ENCODE measurements at regions not wholly inside any gene's neighbourhood (a gene's known extent, or its start where the extent isn't known, plus 50 kb on each side); places are given as distances from the start of the nearest gene placed in this dataset.

DNA sequence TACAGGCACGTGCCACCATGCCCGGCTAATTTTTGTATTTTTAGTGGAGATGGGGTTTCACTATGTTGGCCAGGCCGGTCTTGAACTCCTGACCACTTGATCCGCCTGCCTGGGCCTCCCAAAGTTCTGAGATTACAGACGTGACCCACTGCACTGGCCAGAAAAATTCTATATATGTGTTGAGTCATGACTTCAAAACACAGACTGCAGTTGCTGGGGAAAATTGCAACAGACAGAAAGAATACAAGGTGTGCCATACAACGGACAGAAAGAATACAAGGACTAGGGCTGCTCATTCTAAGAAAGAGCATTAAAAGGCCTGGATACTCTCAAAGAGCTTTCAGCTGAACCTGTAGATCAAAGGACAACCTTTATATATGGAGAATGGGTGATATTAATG, 109.6 kb upstream of the ACSL4 start:
- no peak for DNase-seq (ENCODE audit: low read depth in 3 of 3, low spot score in 1 of 3)

DNA sequence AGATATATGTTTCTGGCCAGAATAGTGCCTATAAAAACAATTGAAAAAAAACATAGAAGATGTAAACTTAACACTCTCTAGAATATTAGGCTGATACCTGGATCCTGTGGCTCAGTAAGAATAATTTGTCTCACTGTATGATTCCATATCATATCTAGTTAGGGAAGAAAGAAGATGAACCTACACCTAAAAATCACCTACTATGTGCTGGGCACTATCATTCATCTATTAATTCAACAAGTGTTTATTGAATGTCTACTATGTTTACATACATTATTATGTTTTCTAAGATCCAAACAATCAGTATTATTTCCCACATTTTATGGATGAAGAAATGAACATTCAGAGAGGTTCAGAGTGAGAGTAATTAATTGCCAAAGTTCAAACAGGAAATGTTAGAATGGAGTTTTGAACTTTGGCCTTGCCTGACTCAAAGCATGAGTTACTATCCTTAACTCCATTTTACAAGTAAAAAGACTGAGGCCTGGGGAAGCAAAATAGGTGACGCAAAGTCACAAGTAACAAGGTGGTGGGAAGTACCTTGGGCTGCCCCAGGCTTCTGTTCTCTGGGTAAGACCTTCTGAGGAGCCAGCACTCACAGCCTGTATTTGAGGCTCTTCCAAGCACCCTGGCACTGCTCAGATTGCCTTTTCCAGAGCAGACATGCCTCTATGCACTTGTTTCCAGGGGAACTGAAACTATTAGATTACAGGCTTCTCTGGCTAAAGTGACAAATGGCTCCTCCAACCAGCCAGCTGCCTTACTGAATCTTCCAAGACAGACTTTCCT, 111.1 kb upstream of the ACSL4 start:
- DNase-seq (ENCODE audit: low read depth in 3 of 3, low spot score in 1 of 3): no peak

DNA sequence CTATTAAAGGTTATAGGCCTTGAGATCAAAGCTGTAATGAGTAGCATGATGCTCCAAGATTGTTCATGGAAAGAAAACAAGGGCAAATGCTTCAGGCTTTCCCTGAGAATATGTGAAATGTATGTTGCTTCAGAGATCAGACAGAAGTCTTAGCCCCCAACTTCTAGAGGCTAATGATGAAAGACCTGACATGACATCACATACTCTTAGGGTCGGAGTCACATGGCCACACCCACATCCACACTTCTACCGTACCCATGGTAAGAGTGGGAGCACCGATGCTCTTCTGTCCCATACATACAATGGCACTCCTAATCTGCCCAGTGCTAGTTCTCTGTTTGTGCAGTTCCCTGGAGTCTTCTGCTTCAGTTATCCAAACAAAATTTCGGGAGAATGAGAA, 111.9 kb upstream of the ACSL4 start:
- no peak for DNase-seq (ENCODE audit: low read depth in 3 of 3, low spot score in 1 of 3)

DNA sequence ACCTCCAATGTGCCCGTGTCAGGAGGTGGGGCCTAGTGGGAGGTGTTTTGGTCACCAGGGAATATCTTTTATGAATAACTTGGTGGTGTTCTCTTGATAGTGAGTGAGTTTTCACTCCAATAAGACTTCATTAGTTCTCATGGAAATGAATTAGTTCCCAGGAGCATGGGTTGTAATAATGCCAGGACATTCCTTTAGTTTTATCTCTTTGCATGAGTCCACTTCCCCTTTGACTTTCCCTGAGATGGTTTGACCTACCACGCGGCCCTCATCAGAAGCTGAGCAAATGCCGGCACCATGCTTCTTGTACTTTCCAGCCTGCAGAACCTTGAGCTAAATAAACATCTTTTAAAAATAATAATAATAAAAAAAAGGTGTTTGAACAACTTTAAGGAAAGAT, 112.9 kb upstream of the ACSL4 start:
- DNase-seq (ENCODE audit: low read depth in 3 of 3, low spot score in 1 of 3): no peak

DNA sequence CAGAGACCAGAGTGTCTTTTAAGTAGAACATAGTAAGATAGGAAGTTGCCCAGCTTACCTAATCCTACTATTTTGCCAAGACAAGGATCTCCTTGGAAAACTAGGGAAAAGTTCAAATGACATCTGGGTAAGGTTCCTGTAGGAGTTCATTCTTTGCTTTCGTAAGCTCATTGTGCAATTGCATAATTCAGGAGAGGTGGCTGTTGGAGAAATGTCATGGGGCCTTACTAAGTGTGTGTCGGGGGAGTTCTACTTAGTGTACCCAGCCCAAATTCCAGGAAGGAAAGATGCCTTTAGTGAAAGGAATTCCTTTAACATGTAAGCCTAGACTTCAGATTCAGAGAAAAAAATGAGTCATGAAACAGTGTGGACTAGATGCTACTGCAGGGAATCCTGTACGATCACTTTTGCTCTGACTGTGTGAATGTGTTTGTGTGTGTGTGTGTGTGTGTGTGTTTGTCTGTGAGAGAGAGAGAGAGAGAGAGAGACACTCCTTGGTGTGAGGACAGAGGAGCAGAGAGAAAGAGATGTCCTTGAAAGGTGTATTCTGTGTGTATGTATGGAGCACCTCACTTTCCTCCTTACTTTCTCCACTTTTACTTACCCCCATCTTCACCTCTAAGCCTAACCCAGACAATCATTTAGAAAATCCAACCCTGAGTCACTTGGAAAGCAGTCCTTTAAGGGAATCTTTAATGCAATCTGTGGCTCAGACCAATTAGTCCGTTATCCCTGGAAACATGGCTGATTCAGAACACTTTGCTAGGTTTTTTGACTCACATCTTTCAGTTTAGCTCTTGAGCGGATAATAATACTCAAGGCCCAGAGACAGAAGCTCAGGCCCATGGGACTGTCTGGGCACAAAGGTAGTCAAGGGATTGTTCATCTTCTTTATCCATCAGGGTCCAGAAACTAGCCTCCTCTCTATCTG, 114.5 kb upstream of the ACSL4 start:
- DNase-seq (ENCODE audit: low read depth in 3 of 3, low spot score in 1 of 3): no peak

DNA sequence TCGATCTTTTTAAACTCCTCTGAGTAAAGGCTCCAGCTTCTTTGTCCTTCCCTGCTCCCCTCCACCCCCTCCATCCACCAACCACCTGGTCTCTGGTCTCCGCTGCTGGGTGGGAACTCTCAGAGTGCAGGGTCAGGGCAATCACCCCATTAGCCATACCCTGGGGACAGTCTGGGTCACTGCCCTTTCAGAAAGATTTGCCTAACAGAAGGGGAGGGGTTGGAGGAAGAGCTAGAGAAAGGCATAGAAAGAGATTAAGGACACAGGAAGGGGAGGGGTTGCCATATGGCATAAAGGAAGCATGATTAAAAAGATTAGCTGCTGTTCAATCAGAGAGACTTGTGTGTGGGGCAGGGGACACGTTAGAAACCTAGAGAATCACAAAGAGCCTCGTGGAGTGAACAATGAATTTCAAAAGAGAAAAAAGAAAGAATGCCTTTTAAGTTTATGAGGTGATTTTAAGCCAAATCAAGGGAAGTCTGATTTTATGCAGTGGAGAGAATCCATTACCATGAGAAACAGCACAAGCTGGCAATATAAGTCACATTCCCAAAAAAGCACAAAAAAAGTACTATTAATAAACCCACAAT, 115.5 kb upstream of the ACSL4 start:
- DNase-seq (ENCODE audit: low read depth in 3 of 3, low spot score in 1 of 3): no peak

DNA sequence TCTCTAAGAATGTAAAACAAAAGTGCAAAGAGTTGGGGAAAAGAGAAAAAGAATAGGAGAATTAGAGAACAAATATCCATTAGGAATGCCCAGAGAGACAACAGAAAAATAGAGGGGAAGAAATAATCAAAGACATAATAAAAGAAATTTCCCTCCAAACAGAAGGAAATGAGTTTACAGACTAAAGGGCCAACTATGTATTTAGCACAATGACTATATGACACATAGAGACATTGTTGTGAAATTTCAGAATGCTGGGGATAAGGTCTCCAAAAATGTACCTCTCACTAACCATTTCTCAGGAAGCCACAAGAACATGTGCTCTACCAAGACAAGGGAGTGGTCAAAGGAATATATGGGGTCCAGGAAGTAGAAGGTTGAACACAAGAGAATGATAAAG, 121.0 kb upstream of the ACSL4 start:
- DNase-seq (ENCODE audit: low read depth in 3 of 3, low spot score in 1 of 3): no peak

DNA sequence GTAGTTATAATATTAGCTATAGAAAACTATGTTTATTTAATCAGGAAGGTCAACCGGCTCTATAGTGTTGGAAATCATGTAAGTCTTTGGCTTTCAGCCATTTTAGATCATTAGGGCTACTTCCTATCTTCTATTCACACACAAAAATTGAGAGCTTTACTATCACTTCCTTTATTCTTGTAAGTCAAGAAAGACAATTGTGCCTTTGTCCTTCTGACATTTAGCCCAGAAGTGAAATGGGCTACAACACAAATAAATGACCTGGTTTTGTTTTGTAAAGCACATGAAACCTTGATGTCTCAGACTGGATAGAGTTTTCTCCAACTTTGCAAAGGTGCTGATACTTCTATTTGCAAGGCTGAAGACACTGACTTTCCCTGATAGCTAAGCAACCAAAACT, 122.4 kb upstream of the ACSL4 start:
- DNase-seq (ENCODE audit: low read depth in 3 of 3, low spot score in 1 of 3): no peak

DNA sequence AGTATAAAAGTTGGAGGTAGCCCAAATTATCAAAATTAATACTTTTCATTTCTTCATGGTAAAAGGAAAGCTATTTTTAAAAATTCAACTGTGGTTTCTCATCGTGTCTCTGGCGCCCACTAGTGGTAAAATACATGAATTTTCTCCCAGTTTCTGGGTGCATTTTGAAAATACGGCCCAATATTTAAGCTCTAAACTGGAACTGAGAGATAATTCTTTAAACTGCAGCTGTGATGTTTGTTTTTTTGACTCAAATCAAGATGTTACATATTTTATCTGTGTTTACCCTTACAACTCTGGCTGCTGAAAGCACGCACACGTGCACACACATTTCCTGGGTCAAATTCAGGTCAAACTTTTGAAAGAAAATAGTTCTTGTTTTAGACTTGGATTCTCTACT, 123.9 kb upstream of the ACSL4 start:
- no peak for DNase-seq (ENCODE audit: low read depth in 3 of 3, low spot score in 1 of 3)

DNA sequence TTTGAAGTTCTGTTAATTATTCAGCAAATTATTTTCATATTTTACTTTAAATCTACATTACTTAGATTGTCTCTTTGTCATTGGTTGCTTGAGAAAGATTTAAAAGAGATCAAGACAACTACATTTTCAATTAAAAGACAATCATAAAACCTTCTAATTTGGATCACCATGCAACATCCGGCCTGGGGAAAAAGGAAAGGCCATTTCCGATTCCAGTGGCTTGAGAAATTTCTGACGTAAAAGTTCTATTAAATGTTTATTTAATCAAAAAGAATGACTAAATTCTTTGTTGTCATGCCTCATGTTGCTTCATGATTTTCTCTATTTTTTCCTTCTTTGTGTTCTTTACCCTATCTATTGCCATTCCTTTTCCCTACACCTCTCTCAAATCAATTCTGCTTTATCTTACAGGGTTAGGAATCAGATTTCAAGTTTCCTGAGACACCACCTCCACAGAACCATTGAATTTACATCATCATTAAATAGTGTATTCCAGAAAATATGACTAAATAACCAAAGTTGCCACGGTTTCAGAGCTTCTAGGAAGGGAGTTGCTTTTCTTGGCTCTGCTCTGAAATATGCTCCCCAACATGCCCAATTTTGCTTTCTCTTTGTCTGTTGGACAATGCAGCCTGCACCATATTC, 124.6 kb upstream of the ACSL4 start:
- no peak for DNase-seq (ENCODE audit: low read depth in 3 of 3, low spot score in 1 of 3)

DNA sequence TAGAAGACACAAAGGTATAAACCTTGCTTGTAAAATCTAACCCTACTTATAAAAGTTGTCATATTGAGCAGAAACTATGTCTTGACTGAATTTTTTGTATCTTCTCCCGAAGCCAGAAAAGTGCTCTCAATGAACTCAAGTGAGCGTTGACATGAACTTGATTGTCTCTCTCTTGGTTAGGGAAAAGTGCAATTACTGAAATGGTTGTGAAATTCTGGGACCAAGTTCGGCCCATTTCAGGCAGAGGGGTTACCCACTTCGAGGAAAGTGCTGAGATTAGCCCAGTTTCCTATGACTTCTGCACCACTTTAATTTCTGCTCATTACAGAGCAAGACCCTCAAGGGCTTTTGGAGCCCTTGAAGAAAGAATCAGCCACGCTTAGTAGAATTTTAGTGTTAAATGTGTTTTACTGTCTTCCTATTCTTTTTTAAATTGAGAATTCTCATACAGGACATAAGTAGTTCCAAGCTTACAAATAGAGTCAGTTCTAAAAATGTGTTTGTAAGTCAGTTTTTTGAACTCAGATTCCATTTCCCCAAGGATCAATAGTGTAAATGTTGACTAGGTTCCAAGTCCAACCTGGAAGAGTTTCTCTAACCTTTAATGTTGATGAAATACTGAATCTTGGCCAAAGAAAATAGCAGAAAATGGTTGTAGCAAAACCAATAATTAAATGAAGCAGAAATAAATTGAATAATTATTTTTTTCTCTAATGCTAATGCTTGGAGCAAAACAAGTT, 125.7 kb upstream of the ACSL4 start:
- DNase-seq (ENCODE audit: low read depth in 3 of 3, low spot score in 1 of 3): no peak

DNA sequence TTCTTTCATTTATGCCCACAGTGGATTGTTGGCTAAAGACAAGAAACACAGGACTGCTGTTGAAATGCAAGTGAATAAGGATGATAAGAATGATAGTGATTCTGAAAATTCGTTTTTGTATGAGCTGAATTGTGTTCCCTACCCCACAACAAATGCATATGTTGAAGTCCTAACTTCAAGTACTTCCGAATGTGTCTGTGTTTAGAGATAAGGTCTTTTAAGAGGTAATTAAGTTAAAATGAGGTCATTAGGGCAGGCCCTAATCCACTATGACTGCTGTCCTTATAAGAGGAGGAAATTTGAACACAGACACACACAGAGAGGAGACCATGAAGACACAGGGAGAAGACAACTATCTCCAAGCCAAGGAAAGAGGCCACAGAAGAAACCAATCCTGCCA, 126.6 kb upstream of the ACSL4 start:
- no peak for DNase-seq (ENCODE audit: low read depth in 3 of 3, low spot score in 1 of 3)

DNA sequence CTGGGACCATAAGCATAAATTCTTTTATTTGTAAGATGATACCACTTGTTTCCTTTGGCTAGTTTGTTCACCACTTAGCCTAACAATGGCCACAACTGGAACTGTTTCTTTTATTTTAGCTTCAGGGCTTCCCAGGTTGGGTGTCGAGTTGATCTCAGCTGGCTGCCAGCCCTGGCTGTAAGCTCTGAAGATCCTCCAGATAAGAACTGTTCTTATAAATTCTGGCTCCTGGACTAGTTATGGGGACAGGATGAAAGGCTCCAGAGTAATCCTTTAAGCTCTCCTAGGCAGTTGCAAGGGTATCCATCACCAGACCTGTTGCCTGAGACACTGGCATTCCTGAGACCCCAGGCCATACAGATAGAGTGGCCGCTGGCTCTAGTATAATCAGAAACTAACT, 129.4 kb upstream of the ACSL4 start:
- no peak for DNase-seq (ENCODE audit: low read depth in 3 of 3, low spot score in 1 of 3)

DNA sequence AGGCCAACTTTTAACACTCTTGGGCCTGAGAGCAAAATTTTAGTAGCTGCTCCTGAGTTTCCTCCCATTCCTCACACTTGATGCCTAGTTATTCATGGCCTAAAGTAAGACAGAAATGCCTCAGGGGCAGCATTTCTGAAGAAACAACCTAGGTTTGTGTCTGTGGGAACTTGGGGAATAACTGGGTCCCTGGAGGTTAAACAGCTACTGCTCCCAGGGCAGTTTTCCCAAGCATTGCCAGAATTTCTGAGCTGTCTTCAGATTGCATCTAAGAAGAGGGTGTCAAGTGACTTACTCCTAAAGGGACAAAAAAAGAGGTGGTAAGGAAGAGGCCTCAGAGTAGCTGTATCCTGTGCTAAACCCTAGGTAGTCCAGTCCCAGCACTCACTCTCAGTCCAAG, 130.8 kb upstream of the ACSL4 start:
- no peak for DNase-seq (ENCODE audit: low read depth in 3 of 3, low spot score in 1 of 3)

DNA sequence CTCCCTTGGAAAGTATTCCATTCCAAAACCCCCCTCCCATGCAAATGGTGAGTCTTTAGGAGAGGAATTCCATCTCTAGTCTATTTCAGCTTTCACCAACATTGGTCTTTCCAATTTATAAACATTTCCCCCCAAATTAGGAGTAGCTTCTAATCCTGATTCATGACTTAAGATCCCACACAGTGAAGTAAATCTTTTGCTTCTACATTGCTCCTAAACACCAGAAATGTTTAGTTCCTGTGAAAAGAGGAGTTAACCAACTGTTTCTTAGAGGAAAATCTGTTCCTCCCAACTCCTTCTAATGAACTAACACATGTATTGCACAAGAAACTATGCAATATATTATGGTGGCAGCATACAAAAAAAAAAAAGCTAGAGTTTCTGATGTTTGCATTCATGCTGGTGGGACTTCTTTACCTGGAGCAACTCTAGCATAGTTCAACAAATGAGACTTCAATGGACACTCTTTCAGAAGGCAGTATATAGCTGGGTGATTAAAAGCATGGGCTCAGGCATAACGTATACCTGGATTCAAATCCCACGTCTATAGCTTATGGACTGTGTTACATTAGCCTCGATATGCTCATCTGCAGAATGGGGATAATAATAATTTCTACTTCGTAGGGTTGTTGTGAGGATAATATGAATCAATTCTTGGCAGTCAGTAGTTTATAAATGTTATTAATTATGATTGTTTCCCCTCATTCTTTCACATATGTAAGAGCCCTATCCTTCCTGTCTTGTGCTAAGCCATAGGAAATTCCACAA, 131.6 kb upstream of the TMEM164 start:
- DNase-seq (ENCODE audit: low read depth in 3 of 3, low spot score in 1 of 3): no peak

DNA sequence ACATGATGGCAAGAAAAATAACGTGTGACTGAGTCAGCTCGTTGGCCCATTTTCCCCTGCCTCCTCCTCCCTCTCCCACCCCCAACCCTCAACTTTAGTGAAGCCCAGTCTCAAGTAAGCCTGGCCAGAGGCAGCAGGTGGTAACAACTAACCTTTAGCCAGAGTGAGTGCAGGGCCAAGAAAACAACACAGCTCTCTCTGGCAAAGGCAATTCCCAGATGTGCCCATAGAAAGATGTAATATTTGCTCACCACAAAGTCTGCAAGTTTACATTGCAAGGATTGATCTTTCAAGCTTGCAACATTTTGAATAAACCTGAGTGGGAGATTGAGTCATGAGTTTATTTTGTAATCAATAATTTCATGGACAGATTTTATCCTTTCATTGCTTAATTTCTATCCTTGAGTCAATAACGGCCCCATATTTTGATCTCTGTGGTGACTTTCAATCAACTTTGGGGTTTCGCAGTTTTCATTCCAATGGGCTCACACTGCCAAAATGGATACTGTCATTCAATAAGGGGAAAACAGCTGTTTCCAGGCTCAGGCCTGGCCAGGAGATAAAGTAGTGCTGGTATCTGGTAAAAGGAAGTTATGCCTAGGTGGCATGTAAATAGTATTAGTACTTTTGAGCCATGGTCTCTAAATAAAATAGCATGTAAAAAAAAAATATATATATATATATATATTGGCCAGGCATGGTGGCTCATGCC, 130.7 kb upstream of the TMEM164 start:
- DNase-seq (ENCODE audit: low read depth in 3 of 3, low spot score in 1 of 3): no peak

DNA sequence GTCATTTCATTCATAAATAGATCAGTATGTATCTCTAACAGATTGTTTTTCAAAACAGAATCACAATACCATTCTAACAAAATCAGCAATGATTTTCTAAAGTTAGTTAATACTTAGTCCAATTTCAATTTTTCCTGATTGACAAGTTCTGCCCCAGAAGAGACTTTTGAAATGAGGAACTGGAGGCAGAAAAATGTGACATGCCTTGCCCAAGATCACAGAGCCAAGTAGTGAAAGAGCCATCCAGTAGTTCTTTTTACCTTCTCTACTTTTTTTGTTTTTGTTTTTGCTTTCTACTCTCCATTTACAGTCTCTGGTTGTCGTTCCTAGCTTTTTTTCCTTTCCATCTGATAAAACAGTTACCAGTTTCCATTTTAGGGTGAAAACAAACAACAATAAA, 129.3 kb upstream of the TMEM164 start:
- no peak for DNase-seq (ENCODE audit: low read depth in 3 of 3, low spot score in 1 of 3)

DNA sequence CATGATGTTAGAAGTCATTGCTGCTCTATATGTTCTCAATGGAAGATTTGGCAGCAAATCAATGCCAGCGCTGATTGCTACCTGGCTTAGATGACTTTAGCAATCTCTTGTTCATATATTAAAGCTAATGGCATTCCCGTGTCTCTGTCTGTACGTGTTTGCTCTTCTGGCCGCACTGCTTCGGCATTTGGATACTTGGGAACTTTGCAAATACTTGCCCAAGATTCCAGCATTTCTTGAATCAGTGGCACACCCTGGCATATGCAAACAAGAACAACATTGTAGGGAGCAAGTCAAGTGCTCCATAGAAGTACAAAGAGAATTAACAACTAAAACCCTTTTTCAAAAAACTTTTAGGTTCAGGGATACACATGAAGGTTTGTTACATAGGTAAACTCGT, 128.9 kb upstream of the TMEM164 start:
- DNase-seq (ENCODE audit: low read depth in 3 of 3, low spot score in 1 of 3): no peak

DNA sequence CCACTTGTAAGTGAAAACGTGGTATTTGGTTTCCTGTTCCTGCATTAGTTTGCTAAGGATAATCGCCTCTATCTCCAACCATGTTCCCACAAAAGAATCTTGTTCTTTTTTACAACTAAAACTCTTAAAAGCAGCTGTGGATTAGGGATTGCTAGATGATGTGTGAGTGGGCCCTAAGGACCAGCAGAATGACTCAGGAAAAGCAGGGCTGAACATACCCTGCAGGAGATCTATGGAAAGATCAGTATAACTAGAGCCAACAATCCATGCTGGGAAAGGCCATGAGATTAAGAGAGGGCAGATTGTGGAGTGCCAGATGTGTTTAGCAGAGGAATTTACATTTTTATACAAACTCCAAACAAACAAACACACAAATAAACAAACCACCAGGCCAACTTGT, 128.4 kb upstream of the TMEM164 start:
- DNase-seq (ENCODE audit: low read depth in 3 of 3, low spot score in 1 of 3): no peak

DNA sequence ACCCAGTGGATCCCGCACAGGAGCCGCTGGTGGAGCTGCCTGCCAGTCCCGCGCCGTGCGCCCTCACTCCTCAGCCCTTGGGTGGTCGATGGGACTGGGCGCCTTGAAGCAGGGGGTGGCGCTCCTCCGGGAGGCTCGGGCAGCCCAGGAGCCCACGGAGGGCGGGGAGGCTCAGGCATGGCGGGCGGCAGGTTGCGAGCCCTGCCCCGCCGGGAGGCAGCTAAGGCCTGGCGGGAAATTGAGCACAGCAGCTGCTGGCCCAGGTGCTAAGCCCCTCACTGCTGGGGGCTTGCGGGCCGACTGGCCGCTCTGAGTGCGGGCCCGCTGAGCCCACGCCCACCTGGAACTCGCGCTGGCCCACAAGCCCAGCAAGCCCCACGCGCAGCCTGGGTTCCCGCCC, 127.1 kb upstream of the TMEM164 start:
- no peak for DNase-seq (ENCODE audit: low read depth in 3 of 3, low spot score in 1 of 3)
